ENCODE measurements at regions not wholly inside any gene's neighbourhood (a gene's known extent, or its start where the extent isn't known, plus 50 kb on each side); places are given as distances from the start of the nearest gene placed in this dataset.

DNA sequence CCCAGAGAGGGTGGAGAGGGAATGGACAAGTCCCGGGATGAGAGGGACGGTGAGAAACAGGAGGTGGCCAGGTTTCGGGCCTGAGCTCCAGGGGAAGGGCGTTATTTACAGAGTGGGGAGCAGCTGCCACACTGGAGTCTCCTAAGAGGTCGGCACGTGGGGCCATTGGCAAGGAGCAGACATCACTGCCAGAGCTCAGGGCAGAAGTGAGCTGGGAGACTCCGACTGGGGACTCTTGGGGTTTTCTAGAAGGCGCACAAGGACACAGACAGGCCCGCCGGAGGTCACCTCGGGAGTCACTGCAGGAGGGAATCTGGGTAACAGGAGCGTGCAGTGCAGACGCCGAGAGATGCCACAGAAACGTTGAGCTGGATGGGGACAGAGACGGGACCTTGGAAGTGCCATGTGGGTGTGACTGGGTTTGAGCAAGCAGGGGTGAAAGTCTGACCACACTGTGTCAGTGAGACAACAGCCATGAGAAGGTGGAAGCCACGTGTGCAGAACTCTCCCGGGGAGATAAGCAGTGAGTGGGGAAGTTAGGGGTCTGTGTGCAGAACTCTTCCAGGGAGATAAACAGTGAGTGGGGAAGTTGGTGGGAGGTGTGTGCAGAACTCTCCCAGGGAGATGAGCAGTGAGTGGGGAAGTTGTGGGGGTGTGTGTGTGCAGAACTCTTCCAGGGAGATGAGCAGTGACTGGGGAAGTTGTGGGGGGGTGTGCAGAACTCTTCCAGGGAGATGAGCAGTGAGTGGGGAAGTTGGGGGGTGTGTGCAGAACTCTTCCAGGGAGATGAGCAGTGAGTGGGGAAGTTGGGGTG, 187.5 kb downstream of the SHANK2 start:
- intact Hi-C loops (cut with DNase I) = no loop called here
- no peak for DNase-seq

DNA sequence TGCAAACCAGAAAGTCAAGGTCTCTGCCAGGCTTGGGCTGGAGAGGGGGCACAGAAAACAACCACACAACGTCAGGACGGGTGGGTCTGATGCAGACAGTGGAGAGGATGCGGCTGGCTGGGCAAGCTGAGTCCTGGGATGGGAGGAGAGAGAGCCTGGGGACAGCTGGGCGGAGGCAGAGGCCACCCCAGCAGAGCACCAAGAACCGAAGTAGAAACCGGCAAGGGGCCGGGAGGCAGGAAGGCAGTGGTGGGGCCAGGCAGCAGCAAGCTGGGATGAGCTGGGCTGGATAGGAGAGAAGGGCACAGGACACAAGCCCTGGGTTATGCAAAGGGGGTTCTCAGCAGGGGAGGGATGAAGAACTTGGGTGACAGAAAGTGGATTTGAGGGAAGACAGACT, 188.2 kb downstream of the SHANK2 start:
- TF ChIP-seq, protein P1, sequence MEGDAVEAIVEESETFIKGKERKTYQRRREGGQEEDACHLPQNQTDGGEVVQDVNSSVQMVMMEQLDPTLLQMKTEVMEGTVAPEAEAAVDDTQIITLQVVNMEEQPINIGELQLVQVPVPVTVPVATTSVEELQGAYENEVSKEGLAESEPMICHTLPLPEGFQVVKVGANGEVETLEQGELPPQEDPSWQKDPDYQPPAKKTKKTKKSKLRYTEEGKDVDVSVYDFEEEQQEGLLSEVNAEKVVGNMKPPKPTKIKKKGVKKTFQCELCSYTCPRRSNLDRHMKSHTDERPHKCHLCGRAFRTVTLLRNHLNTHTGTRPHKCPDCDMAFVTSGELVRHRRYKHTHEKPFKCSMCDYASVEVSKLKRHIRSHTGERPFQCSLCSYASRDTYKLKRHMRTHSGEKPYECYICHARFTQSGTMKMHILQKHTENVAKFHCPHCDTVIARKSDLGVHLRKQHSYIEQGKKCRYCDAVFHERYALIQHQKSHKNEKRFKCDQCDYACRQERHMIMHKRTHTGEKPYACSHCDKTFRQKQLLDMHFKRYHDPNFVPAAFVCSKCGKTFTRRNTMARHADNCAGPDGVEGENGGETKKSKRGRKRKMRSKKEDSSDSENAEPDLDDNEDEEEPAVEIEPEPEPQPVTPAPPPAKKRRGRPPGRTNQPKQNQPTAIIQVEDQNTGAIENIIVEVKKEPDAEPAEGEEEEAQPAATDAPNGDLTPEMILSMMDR (IDR thresholded peaks at IDR 0.05) = no peak
- no peaks in the 10 kb centered on the region for H3K4me1 ChIP-seq
- H3K9ac ChIP-seq (ENCODE audit: low read depth in 2 of 2, low read length in 2 of 2) = no peak overlapping the region
- H3K9me3 ChIP-seq = no peaks in the 10 kb centered on the region
- intact Hi-C loops (cut with DNase I) = no loop called here
- H3K27me3 ChIP-seq = no peaks in the 10 kb centered on the region
- no peak for DNase-seq
- no peak overlapping the region for H3K4me3 ChIP-seq
- H3K27ac ChIP-seq = no peak overlapping the region
- H3K36me3 ChIP-seq = no peaks in the 10 kb centered on the region

More for the DNA sequence above, 187.5 kb downstream of the SHANK2 start:
- Histone ChIP-seq H3K27me3 (no peaks in the 10 kb centered on the region), H3K9ac (ENCODE audit: low read depth in 2 of 2, low read length in 2 of 2) (no peak overlapping the region), H3K4me3 (no peak overlapping the region), H3K27ac (no peak overlapping the region), H3K36me3 (no peaks in the 10 kb centered on the region), H3K9me3 (no peaks in the 10 kb centered on the region), H3K4me1 (no peaks in the 10 kb centered on the region)
- TF ChIP-seq, protein P1 (IDR thresholded peaks at IDR 0.05) = no peak

DNA sequence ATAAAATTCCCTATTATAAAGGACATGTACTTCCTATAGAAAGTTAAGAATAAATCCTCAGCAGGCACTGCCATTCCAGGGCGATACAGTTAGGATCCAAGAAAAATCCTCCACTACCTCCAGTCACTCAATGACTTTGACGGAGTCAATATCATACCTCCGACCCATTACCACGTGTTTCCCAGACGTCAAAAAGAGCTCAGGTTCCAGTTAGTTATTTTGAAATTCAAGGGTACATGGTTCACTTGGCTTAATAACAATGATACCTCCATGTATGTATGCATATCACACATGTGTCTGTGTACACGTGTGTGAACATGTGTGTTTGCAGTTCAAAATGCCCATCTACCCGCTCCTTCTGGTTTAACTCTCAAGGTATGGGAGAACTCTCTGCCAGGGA, 189.2 kb downstream of the SHANK2 start:
- TF ChIP-seq, protein P1 (IDR thresholded peaks at IDR 0.05) = no peak
- H3K9me3 ChIP-seq = no peaks in the 10 kb centered on the region
- intact Hi-C loops (cut with DNase I) = no loop called here
- H3K4me1 ChIP-seq = no peaks in the 10 kb centered on the region
- H3K36me3 ChIP-seq = no peaks in the 10 kb centered on the region
- no peak overlapping the region for H3K9ac ChIP-seq (ENCODE audit: low read depth in 2 of 2, low read length in 2 of 2)
- no peak for DNase-seq
- no peak overlapping the region for H3K27ac ChIP-seq
- no peaks in the 10 kb centered on the region for H3K27me3 ChIP-seq
- H3K4me3 ChIP-seq = no peak overlapping the region

GRCh38 chr11:71062199-71062598, 190.2 kb downstream of the SHANK2 start:
- no peak overlapping the region for H3K4me3 ChIP-seq
- no peaks in the 10 kb centered on the region for H3K36me3 ChIP-seq
- DNase-seq = no peak
- no peak overlapping the region for H3K27ac ChIP-seq
- TF ChIP-seq, protein P1 (IDR thresholded peaks at IDR 0.05) = no peak
- no peaks in the 10 kb centered on the region for H3K27me3 ChIP-seq
- no peaks in the 10 kb centered on the region for H3K4me1 ChIP-seq
- intact Hi-C loops (cut with DNase I) = no loop called here
- H3K9ac ChIP-seq (ENCODE audit: low read depth in 2 of 2, low read length in 2 of 2) = no peak overlapping the region
- no peaks in the 10 kb centered on the region for H3K9me3 ChIP-seq

- DNase-seq = no peak
- no peak overlapping the region for H3K27ac ChIP-seq
- H3K9me3 ChIP-seq = no peaks in the 10 kb centered on the region
- TF ChIP-seq, protein P1 (IDR thresholded peaks at IDR 0.05) = no peak
- intact Hi-C loops (cut with DNase I) = no loop called here
- H3K27me3 ChIP-seq = no peaks in the 10 kb centered on the region
- H3K9ac ChIP-seq (ENCODE audit: low read depth in 2 of 2, low read length in 2 of 2) = no peak overlapping the region
- H3K4me1 ChIP-seq = no peaks in the 10 kb centered on the region
- H3K4me3 ChIP-seq = no peak overlapping the region
- no peaks in the 10 kb centered on the region for H3K36me3 ChIP-seq
These were observed 192.0 kb downstream of the SHANK2 start for GRCh38 chr11:71060391-71060791.

Data from colonic mucosa (tissue), 4 donors.